ENCODE measurements at regions not wholly inside any gene's neighbourhood (a gene's known extent, or its start where the extent isn't known, plus 50 kb on each side); places are given as distances from the start of the nearest gene placed in this dataset.

DNA sequence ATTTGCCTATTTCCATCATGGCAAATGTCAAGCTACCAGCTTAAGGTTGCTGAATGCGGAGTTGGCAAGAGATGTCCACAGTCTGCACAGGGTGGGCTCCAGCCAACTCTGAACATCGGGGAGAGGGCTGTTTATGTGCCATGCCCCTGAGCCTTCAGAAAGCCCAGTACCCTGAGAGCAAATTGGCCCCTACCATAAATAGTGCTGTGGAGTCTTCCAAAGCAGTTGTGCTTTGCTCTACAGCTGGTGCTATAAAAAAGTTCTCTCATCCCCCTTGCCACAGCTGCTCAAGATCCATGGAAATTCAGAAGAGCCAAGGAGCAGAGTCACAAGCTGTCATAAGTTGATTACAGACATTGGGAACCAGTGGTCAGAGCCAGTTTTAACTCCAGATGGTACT lies 85.6 kb upstream of the CLDN14 start (continued):
- no peak for TF ChIP-seq SAP30 (IDR thresholded peaks at IDR 0.05; ENCODE audit: borderline replicate concordance, insufficient read depth, low read depth, low read length, poor library complexity, severe bottlenecking)

DNA sequence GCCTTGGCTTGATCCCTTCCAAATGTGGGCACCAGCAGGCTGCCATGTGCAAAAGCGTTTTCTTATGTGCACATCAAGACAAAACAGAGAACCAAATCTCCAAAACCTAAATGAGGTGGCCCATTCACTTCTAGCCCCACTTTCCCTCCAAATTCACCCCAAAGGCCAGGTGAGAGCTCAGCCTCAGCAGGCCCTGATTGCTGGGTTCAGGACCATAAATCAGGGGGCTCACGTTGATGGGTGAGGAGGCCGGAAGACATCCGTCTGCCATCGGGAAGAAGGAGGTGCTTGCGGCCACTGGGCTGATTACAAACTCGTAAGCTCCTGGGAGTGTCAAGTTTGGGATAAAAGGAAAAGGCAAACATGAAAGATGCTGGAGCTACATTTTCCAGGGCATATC lies 86.7 kb upstream of the CLDN14 start:
- Histone ChIP-seq H3K79me2 (ENCODE audit: control insufficient read depth, insufficient read depth, low read length) (no peaks in the 10 kb centered on the region), H3K27me3 (ENCODE audit: control insufficient read depth in 2 of 2, insufficient read depth in 2 of 2, low read length in 2 of 2) (peaks cover 19 to 47% of the 10 kb centered on the region in 2 experiments), H3K36me3 (ENCODE audit: control insufficient read depth, insufficient read depth, low read length) (no peaks in the 10 kb centered on the region), H3K9ac (ENCODE audit: insufficient read depth in 1 of 2, low read depth in 2 of 2, low read length in 2 of 2) (no peak overlapping the region), H3K9me3 (replicated peaks; ENCODE audit: control insufficient read depth, insufficient read depth, low read depth, low read length) (no peaks in the 10 kb centered on the region), H3K9me1 (ENCODE audit: control insufficient read depth, insufficient read depth, low read length) (no peaks in the 10 kb centered on the region), H3K4me1 (replicated peaks in 1 of 2; ENCODE audit: control insufficient read depth in 2 of 2, insufficient read depth in 2 of 2, low read length in 2 of 2) (no peaks in the 10 kb centered on the region), H3K27ac (ENCODE audit: extremely low read depth, low read depth, low read length) (no peak overlapping the region), H3K4me3 (no peak overlapping the region), H2AFZ (ENCODE audit: low read depth, low read length) (no peak overlapping the region), H4K20me1 (replicated peaks; ENCODE audit: control insufficient read depth, insufficient read depth, low read length) (no peaks in the 10 kb centered on the region), H3K4me2 (ENCODE audit: insufficient read depth, low read length) (no peak overlapping the region)
- ChIA-PET POLR2A (interaction anchor here (0.6 to 2.0 kb wide), 2 partner anchors 9 to 12 kb away, joined by 3 to 5 read pairs; no protein-coding TSS in a partner anchor), CTCF (ENCODE audit: low intra/inter-chr PET ratio) (no interaction called here)
- DNase-seq (ENCODE audit: extremely low read depth in 1 of 4, low spot score in 3 of 4) (no peak), ATAC-seq (no peak), FAIRE-seq (no peak)
- intact Hi-C loops (cut with micrococcal nuclease): no loop called here
- TF ChIP-seq RBM39 (optimal IDR thresholded peaks at IDR 0.05; ENCODE audit: low read depth, low read length) (no peak), ZFP1 (CRISPR knock-in tag; IDR thresholded peaks at IDR 0.05) (no peak), KHSRP (IDR thresholded peaks at IDR 0.05) (no peak), SLC30A9 (CRISPR knock-in tag; IDR thresholded peaks at IDR 0.05) (no peak), TBP (optimal IDR thresholded peaks at IDR 0.05; ENCODE audit: low read depth, low read length) (no peak), KLF16 (IDR thresholded peaks at IDR 0.05) (no peak)
- 0% methylated on average over 7 of the region's 7 CpGs for WGBS (ENCODE audit: insufficient coverage, low coverage, missing lambda C conversion rate)
- in situ Hi-C loops (cut with MboI): no loop called here
- no TSS peak for BruUV-seq (replicated peaks)
